HL-60 (cell line): ENCODE measurements at regions not wholly inside any gene's neighbourhood (a gene's known extent, or its start where the extent isn't known, plus 50 kb on each side); places are given as distances from the start of the nearest gene placed in this dataset.

Source experiments
- GABPA ChIP-seq: IDR thresholded peaks from 2 replicates; pipeline ENCODE4 v1.6.1; 2012; ENCODE audit warnings: low read depth
- POLR2AphosphoS5 ChIP-seq: IDR thresholded peaks from 2 replicates; pipeline ENCODE4 v1.6.1; 2012; ENCODE audit warnings: low read depth
- TF ChIP-seq, protein P1 (sequence below): IDR thresholded peaks from one replicate; pipeline ENCODE4 v1.5.1; 2011; ENCODE audit warnings: low read length, control low read depth, inconsistent platforms; ENCODE audit not compliant: insufficient read depth
- TF ChIP-seq, protein P2 (sequence below): IDR thresholded peaks from 2 replicates; pipeline ENCODE4 v1.6.1; 2012; ENCODE audit warnings: low read depth; ENCODE audit not compliant: insufficient replicate concordance

DNA sequence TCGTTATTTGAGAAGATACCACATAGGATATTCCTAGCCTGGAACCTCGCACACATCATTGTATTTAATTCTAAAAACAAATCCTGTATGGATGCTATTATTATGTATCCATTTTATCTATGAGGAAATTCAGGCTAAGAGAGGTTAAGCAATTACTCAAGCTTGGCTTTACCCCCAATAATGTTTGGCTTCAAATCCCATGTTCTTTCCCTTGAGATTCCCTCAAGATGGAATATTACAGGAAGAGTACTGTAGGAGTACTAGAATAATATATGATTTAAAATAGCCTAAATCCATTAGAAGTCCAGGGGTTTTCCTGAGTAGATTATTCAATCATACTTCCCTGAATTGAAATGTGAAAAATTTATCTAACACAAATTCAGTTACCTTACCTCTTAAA is 630.2 kb downstream of the ZNF385D start:
- TF ChIP-seq, protein P1, sequence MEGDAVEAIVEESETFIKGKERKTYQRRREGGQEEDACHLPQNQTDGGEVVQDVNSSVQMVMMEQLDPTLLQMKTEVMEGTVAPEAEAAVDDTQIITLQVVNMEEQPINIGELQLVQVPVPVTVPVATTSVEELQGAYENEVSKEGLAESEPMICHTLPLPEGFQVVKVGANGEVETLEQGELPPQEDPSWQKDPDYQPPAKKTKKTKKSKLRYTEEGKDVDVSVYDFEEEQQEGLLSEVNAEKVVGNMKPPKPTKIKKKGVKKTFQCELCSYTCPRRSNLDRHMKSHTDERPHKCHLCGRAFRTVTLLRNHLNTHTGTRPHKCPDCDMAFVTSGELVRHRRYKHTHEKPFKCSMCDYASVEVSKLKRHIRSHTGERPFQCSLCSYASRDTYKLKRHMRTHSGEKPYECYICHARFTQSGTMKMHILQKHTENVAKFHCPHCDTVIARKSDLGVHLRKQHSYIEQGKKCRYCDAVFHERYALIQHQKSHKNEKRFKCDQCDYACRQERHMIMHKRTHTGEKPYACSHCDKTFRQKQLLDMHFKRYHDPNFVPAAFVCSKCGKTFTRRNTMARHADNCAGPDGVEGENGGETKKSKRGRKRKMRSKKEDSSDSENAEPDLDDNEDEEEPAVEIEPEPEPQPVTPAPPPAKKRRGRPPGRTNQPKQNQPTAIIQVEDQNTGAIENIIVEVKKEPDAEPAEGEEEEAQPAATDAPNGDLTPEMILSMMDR: no peak
- no peak for TF ChIP-seq POLR2AphosphoS5
- no peak for TF ChIP-seq GABPA
- TF ChIP-seq, protein P2, sequence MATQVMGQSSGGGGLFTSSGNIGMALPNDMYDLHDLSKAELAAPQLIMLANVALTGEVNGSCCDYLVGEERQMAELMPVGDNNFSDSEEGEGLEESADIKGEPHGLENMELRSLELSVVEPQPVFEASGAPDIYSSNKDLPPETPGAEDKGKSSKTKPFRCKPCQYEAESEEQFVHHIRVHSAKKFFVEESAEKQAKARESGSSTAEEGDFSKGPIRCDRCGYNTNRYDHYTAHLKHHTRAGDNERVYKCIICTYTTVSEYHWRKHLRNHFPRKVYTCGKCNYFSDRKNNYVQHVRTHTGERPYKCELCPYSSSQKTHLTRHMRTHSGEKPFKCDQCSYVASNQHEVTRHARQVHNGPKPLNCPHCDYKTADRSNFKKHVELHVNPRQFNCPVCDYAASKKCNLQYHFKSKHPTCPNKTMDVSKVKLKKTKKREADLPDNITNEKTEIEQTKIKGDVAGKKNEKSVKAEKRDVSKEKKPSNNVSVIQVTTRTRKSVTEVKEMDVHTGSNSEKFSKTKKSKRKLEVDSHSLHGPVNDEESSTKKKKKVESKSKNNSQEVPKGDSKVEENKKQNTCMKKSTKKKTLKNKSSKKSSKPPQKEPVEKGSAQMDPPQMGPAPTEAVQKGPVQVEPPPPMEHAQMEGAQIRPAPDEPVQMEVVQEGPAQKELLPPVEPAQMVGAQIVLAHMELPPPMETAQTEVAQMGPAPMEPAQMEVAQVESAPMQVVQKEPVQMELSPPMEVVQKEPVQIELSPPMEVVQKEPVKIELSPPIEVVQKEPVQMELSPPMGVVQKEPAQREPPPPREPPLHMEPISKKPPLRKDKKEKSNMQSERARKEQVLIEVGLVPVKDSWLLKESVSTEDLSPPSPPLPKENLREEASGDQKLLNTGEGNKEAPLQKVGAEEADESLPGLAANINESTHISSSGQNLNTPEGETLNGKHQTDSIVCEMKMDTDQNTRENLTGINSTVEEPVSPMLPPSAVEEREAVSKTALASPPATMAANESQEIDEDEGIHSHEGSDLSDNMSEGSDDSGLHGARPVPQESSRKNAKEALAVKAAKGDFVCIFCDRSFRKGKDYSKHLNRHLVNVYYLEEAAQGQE: no peak
